C4-2B (cell line): ENCODE measurements at regions not wholly inside any gene's neighbourhood (a gene's known extent, or its start where the extent isn't known, plus 50 kb on each side); places are given as distances from the start of the nearest gene placed in this dataset.
"Not testable (repeated sequence)": the region's sequence is repeated elsewhere in the genome, so short reads cannot be mapped to it uniquely, and the experiment has no call there.

Experiments used
- H3K27ac ChIP-seq: fragments of 450-650 bp; 2 replicates; pipeline ENCODE4 v1.5.1; 2017
- ZFX ChIP-seq: fragments of 450-650 bp; IDR thresholded peaks from 2 replicates; pipeline ENCODE4 v1.6.1; 2017
- TF ChIP-seq, protein P1 (sequence below): fragments of 450-650 bp; conservative IDR thresholded peaks from 2 replicates; pipeline ENCODE4 v1.5.1; 2017; ENCODE audit warnings: mild to moderate bottlenecking

DNA sequence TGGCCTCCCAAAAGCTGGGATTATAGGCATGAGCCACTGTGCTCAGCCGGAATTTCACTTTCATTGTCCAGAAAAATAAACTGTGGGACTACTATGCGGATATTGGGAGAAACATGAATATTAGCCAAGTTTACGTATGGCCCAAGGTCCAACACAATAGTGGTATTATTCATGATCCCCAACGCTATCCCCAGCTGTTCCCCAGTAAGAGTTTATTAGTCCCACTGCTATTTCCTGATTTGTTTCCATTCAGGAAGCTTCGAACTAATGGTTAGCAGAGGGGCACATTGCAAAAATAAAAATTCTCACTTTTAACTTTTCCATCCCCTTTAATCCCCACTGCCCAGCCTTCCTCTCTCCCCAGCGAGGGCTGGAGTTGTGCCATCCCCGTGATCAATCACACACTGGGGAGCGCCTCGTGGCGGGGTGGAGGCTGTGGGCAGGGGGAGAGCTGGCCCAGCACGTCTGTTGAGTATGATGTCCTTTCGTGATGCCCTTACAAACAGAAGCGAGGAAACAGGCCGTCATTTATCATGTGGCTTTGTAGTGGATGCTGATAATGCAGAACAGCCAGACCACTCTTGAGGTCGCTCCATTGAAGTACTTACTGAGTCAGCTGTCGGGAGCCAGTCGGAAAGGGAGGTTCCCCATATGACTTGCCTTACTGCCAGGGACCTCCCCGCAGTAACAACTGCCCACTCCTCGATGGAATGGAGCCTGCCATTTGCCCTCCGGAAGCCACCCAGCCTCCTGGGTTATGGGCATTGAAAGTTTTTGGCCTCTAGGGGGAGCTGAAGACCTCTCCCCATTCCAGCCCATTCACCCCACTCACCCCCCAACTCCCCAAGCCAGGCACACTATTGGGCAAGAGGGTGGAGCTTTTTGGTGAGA lies 117.0 kb downstream of the KDR start:
- no peak for TF ChIP-seq ZFX
- TF ChIP-seq, protein P1, sequence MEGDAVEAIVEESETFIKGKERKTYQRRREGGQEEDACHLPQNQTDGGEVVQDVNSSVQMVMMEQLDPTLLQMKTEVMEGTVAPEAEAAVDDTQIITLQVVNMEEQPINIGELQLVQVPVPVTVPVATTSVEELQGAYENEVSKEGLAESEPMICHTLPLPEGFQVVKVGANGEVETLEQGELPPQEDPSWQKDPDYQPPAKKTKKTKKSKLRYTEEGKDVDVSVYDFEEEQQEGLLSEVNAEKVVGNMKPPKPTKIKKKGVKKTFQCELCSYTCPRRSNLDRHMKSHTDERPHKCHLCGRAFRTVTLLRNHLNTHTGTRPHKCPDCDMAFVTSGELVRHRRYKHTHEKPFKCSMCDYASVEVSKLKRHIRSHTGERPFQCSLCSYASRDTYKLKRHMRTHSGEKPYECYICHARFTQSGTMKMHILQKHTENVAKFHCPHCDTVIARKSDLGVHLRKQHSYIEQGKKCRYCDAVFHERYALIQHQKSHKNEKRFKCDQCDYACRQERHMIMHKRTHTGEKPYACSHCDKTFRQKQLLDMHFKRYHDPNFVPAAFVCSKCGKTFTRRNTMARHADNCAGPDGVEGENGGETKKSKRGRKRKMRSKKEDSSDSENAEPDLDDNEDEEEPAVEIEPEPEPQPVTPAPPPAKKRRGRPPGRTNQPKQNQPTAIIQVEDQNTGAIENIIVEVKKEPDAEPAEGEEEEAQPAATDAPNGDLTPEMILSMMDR, result peak; percentile 52
- no peak overlapping the region for H3K27ac ChIP-seq

DNA sequence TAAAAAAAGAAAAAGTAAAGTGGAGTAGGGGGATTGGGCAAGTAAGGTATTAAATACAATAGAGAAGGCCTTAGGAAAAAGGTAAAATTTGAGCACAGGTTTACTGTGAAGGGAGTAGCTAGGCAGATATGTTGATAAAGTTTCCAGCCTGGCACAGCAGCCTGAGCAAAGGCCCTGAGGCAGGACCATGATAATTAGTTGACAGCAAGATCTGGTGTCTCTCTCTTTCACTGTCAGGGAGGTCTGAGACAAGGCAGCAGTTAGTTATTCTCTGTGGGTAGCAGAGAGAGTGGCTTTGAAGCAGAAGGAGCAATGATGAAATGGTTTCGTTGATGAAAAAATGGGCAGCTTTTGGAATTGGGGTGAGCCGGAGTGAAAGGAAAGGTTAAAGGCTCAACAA lies 119.5 kb downstream of the KDR start:
- no peak for TF ChIP-seq ZFX
- TF ChIP-seq, protein P1, result no peak
- no peak overlapping the region for H3K27ac ChIP-seq

DNA sequence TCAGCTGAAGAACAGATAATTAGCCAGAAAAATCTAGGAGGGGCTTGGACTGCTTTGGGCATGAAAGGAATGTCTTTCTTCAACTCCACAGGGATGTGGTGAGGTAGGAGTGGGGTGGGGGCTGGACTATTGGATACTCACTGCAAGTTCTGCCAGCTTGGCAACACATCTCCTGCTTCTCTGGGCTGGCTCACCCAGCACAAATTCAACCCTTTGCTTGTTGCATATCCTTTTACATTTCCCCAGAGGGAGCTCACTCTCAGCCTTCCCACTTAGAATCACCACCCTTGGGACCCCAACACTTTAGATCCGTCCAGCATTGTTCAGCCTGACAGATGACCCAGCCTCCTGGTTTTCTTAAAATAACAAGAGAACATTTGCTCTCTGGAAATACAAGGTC lies 120.6 kb downstream of the KDR start:
- no peak overlapping the region for H3K27ac ChIP-seq
- TF ChIP-seq, protein P1, result no peak
- TF ChIP-seq ZFX, result no peak

DNA sequence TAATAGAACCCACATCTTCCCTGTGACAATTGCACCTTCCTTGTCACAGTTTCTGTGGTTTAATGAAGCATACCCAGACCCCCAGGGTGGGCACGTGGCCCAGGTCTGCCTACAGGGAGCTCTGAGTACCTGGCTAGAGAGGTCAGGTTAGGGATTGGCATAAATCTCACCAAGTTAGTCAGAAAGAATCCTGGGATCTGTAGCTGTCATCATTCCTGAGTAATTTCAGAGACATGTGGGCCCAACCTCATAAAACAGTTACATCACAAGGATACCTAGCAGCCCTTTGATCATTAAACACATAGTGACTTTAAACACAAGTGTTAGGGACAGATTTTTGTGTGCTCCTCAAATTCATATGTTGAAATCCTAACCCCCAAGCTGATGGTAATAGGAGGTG lies 123.0 kb downstream of the KDR start:
- no peak overlapping the region for H3K27ac ChIP-seq
- no peak for TF ChIP-seq ZFX
- TF ChIP-seq, protein P1, result no peak

DNA sequence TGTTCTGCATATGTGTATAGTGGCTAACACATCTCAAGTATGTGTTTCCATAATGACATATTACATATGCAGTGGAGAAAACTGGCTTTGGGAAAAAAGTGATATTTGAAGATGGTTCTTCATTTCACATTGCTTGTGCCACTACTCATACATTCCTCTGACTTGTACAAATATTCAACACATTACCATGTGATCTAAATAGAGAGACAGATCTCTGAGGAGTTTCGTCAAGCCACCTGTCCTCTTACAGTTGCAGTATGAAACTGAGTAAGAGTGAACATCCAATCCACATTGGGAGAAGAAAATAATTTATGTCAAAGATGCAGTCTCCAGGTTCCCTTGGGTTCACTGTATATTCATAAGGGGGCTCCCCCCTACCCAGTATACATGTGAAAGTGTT lies 123.9 kb downstream of the KDR start:
- no peak for TF ChIP-seq ZFX
- TF ChIP-seq, protein P1, result no peak
- H3K27ac ChIP-seq, result no peak overlapping the region

DNA sequence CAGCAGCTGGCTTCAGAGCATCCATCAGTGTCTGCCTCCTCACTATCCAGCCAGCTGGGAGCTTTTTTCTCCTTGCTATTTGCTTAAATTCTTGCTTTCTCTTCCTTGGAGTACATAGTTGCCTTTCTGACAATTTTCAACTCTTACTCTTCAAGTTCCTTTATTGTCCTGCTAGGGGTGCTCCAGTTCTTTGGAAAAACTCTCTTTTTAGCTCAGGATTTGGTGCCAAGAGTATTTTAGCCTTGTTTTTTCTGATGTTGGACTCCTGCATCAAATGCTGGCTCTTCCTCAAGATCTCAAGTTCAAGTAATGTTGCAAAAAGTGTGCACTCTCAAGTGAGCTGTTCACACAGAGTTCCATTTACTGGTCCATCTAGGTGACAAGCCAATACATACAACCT lies 126.4 kb downstream of the KDR start:
- TF ChIP-seq, protein P1, result no peak; the same call in 1 of the 2 replicates
- no peak for TF ChIP-seq ZFX
- H3K27ac ChIP-seq, result no peak overlapping the region

DNA sequence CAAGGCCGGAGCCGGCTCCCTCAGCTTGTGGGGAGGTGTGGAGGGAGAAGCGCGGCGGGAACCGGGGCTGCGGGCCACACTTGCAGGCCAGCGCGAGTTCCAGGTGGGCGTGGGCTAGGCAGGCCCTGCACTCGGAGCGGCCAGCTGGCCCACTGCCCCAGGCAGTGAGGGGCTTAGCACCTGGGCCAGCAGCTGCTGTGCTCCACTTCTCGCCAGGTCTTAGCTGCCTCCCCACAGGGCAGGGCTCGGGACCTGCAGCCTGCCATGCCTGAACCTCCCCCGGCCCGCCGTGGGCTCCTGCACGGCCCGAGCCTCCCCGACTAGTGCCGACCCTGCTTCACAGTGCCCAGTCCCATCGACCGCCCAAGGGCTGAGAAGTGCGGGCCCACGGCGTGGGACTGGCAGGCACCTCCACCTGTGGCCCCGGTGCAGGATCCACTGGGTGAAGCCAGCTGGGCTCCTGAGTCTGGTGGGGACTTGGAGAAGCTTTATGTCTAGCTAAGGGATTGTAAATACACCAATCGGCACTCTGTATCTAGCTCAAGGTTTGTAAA lies 131.8 kb downstream of the KDR start:
- H3K27ac ChIP-seq, result not testable (repeated sequence)
